Fibroblast of skin of back (primary cell): ENCODE measurements at regions not wholly inside any gene's neighbourhood (a gene's known extent, or its start where the extent isn't known, plus 50 kb on each side); places are given as distances from the start of the nearest gene placed in this dataset.
"Not testable (repeated sequence)": the region's sequence is repeated elsewhere in the genome, so short reads cannot be mapped to it uniquely, and the experiment has no call there.

Source experiments
- DNase-seq: peaks from one replicate; pipeline ENCODE4 v3.0.0-alpha.2; 2013

- no peak for DNase-seq
Measured at GRCh38 chr10:56298941-56299340, 62.1 kb downstream of the ZWINT start.

GRCh38 chr10:56296618-56297017 lies 64.4 kb downstream of the ZWINT start:
- DNase-seq: no peak

GRCh38 chr10:56288403-56288802 lies 72.7 kb downstream of the ZWINT start:
- DNase-seq: no peak

- DNase-seq: no peak
Measured at GRCh38 chr10:56286096-56286495, 75.0 kb downstream of the ZWINT start.

GRCh38 chr10:56279270-56279669 lies 81.8 kb downstream of the ZWINT start:
- no peak for DNase-seq

- no peak for DNase-seq
Measured at GRCh38 chr10:56269181-56269580, 91.9 kb downstream of the ZWINT start.

GRCh38 chr10:56266120-56266519 lies 94.9 kb downstream of the ZWINT start:
- no peak for DNase-seq

GRCh38 chr10:56258991-56259390 lies 102.1 kb downstream of the ZWINT start:
- DNase-seq: no peak

GRCh38 chr10:56258378-56258777 lies 102.7 kb downstream of the ZWINT start:
- DNase-seq: no peak

- DNase-seq: no peak
Measured at GRCh38 chr10:56255298-56255697, 105.8 kb downstream of the ZWINT start.

- no peak for DNase-seq
Measured at GRCh38 chr10:56240471-56240870, 120.6 kb downstream of the ZWINT start.

- no peak for DNase-seq
Measured at GRCh38 chr10:56231436-56231835, 129.6 kb downstream of the ZWINT start.

GRCh38 chr10:56222237-56222636 lies 138.8 kb downstream of the ZWINT start:
- DNase-seq: no peak

GRCh38 chr10:56212951-56213350 lies 148.1 kb downstream of the ZWINT start:
- no peak for DNase-seq

- DNase-seq: no peak
Measured at GRCh38 chr10:56181607-56182006, 179.5 kb downstream of the ZWINT start.

GRCh38 chr10:56178210-56178609 lies 182.8 kb downstream of the ZWINT start:
- DNase-seq: no peak

- DNase-seq: not testable (repeated sequence)
Measured at GRCh38 chr10:56155091-56155513, 206.0 kb downstream of the ZWINT start.

GRCh38 chr10:56146806-56147205 lies 214.3 kb downstream of the ZWINT start:
- DNase-seq: no peak

GRCh38 chr10:56142092-56142728 lies 218.8 kb downstream of the ZWINT start:
- DNase-seq: no peak

- DNase-seq: no peak
Measured at GRCh38 chr10:56139405-56139804, 221.7 kb downstream of the ZWINT start.

- no peak for DNase-seq
Measured at GRCh38 chr10:56135828-56136227, 225.2 kb downstream of the ZWINT start.

GRCh38 chr10:56123247-56123646 lies 237.8 kb downstream of the ZWINT start:
- no peak for DNase-seq

GRCh38 chr10:56116684-56117083 lies 244.4 kb downstream of the ZWINT start:
- no peak for DNase-seq

GRCh38 chr10:56109454-56109853 lies 251.6 kb downstream of the ZWINT start:
- no peak for DNase-seq

- DNase-seq: no peak
Measured at GRCh38 chr10:56104923-56105322, 256.1 kb downstream of the ZWINT start.
